ENCODE measurements at regions not wholly inside any gene's neighbourhood (a gene's known extent, or its start where the extent isn't known, plus 50 kb on each side); places are given as distances from the start of the nearest gene placed in this dataset.
"Not testable (repeated sequence)": the region's sequence is repeated elsewhere in the genome, so short reads cannot be mapped to it uniquely, and the experiment has no call there.

DNA sequence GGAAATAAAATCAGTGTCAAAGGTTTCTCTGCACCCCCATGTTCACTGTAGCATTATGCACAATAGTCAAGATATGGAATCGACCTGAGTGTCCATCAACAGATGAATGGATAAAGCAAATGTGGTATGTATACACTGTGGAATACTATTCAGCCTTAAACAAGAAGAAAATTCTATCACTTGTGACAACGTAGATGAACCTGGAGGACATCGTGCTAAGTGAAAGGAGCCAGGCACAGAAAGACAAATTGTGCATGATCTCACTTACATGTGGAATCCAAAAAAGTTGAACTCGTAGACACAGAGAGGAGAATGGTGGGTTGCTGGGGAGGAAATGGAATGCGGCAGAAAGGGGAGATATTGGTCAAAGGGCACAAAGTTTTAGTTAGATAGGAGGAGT lies 136.3 kb upstream of the ESR1 start:
- no peak for DNase-seq (ENCODE audit: low read depth)

- DNase-seq (ENCODE audit: low read depth) = no peak
Observed at GRCh38 chr6:151674578-151674977, 132.9 kb upstream of the ESR1 start.

- peak; percentile 39 for DNase-seq (ENCODE audit: low read depth)
Observed at GRCh38 chr6:151675746-151676459, 131.6 kb upstream of the ESR1 start.

DNA sequence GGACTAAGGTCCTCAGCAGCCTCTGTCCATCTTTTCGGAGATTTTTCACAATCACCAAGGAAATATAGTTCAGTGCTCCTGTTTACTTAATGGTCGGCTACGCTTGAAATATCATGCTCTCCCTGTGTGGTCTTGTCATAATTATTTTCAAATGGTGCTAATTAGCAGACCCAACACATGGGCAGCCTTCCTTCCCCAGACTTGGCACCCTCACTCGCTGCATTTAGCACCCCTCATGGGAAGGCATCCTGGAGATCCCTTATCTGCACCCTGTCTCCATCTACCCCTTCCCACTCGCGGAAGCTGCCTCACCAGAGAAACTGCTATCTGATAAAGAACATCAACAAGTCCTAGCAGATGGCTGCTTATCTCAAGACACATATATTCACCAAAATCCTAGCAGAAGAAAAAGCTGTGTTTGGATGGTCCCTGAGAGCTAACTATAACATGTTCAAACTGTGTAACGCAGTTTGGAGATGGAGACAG lies 131.0 kb upstream of the ESR1 start:
- no peak for DNase-seq (ENCODE audit: low read depth)

- DNase-seq (ENCODE audit: low read depth) = no peak
Observed at GRCh38 chr6:151677404-151677803, 130.1 kb upstream of the ESR1 start.

DNA sequence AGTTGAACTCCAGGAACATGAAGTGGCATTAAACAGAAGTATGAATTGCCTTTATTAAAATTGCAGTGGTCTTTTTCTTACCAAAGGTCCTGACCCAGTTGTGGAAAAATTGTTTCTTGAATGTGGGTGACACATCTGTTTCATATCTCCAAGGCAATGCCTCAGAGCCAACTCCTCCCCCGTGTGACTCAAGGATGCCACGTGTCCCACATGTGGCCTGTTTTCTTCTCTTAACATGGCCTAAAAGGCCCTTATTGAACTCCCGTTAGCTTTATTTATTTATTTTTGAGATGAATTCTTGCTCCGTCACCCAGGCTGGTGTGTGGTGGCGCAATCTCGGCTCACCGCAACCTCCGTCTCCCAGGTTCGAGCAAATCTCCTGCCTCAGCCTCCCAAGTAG lies 128.4 kb upstream of the ESR1 start:
- peak; percentile 34 for DNase-seq (ENCODE audit: low read depth)

DNA sequence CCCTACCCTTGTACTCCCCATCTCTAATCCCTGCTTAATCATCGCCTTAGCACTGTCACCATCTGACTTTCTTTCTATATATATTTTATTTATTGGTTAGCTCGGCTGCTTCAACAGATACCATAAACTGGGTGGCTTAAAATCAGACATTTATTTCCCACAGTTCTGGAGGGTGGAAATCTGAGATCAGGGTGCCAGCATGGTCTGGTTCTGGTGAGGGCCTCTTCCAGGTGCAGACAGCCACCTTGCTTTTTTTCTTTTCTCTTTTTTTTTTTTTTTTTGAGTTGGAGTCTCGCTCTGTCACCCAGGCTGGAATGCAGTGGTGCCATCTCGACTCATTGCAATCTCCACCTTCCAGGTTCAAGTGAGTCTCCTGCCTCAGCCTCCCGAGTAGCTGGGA lies 127.5 kb upstream of the ESR1 start:
- DNase-seq (ENCODE audit: low read depth) = no peak

DNA sequence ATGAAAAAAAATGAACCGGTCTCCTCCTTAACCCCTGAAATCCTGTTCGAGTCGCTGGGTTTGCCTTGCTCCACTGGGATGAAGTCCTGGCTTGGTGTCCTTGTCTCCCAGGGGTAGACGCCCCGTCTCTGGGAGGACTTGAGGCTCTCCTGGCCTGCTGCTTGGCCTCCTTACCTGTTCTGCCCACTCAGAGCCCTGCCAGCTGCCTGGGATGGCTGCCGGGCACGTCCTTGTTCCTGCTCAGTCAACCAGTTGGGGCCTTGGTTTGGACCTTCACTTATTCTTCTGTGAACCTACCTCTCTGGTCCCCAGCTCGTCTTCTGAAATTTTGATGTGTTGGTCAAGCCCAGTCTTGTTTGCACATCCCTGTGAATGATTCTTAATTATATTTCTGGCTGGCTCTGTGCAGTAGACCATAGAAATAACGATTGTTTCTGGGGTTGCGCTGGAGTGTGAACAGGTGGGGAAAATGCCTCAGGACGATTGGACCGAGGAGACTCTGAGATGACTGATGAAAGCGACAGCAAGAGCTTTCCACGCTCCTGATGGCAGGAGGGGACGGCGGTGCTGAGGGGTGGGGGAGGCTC lies 126.5 kb upstream of the ESR1 start:
- DNase-seq (ENCODE audit: low read depth) = no peak

DNA sequence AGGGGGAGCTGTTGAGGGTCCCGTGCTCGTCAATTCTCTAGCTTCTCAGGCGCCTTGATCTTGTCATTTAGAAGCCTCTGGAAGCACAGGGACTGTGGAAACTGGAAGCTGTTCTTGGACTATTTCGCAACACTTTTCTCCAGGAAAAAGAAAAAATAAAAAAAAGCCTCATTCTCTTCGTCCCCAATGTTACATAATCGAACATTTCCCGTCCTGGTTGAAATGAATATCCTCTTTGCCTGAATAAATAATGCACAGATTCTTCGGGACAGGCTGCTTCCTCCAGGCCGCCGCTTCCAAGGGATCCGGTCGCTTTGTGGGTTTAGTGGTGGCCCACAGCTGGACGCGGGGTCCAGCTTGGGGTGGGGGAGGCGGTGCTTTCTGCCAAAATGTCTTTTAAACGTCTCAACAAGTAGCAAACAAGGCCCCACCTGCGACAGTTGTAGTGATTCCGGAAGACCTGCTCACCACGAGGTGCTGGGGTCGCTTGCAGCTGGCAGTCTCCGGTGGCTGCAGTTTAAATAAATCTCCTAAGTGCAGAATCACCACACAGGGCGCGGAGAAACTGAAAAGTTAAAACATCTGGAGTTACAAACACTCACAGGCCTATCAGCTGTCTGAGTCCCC lies 125.9 kb upstream of the ESR1 start:
- no peak for DNase-seq (ENCODE audit: low read depth)

DNA sequence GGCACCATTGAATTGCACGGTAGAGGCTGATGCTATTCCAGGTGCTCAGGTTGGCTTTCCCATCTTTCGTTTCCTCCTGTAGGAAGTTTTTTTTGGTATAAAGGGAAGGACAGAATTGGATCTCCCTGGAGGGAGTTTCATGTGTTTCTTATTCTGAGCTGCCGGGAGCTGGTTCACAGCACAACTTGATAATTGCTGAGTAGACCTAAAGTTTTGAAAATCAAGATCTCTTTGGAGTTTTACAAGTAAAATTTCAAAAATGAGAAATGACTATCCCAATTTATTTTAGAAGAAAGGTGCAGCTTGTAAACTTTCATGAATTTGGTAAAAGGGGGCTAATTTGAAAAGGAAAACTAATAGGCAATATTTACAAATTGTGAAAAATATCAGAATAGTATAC lies 125.2 kb upstream of the ESR1 start:
- no peak for DNase-seq (ENCODE audit: low read depth)

- no peak for DNase-seq (ENCODE audit: low read depth)
Observed at GRCh38 chr6:151682922-151683321, 124.6 kb upstream of the ESR1 start.

GRCh38 chr6:151683381-151683780 lies 124.1 kb upstream of the ESR1 start:
- no peak for DNase-seq (ENCODE audit: low read depth)

DNA sequence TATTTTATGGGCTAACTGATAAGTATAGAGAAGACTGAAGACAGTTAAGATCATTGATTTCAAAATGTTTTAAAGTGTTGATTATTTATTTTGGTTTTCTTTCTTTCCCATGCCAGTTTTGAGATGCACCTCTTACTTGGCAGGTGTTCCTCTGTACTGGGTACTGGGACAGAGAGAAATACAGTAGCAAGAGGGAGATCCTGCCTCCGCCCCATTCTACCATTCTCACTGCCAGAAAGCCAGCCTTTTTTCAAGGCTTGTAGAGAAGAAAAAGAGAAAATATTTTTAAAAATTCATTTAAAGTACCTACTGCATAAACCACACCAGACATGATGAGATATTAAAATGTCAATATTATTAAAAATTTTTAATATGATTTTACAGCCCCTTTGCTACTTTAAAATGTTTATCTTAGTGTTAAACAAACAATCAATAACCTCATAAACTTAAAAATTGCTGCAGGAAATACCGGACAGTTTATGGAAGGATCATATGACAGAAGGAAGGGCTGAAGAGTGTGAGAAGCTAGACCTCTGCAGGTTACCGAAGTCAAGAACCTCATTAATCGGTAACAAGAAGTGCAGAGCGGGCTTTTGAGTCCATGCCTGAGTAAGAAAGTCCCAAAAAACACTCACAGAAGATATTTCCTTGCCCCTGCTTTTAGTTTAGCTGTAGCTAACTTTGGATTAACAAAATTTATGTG lies 117.8 kb upstream of the ESR1 start:
- DNase-seq (ENCODE audit: low read depth) = no peak

DNA sequence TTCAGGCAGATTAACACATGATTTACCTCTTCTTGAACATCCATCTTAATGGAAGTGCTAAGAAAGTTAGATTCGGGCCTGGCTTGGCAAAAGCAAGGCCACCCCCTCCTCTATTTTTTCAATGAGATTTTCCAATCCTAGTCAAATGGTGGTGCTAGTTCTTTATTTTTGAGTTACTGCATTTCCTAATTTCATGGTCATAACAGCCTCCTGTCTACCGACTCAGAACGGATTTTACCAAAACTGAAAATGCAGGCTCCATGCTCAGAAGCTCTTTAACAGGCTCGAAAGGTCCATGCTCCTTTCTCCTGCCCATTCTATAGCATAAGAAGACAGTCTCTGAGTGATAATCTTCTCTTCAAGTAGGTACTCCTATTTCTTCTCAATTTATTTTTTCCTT lies 117.2 kb upstream of the ESR1 start:
- DNase-seq (ENCODE audit: low read depth) = peak; percentile 3

- peak; percentile 20 for DNase-seq (ENCODE audit: low read depth)
Observed at GRCh38 chr6:151690768-151691562, 116.5 kb upstream of the ESR1 start.

DNA sequence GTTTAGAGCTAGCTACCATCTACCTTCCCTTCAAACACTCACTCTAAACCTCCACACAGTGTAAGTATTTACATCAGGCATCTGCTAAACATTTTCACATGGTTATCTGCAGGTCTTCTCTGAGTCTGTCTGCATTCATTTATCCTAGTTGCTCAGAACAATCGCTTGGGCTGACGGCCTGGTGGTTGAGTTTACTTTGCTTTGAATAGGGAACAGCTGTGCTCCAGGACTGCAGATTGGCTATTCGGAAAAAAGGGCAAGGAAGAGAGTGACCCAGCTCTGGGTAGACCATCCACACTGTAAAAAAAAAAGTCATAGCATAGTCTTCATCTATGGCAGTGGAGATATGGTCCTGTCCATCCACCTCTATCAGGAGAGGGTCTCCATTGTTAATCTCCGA lies 115.3 kb upstream of the ESR1 start:
- no peak for DNase-seq (ENCODE audit: low read depth)

DNA sequence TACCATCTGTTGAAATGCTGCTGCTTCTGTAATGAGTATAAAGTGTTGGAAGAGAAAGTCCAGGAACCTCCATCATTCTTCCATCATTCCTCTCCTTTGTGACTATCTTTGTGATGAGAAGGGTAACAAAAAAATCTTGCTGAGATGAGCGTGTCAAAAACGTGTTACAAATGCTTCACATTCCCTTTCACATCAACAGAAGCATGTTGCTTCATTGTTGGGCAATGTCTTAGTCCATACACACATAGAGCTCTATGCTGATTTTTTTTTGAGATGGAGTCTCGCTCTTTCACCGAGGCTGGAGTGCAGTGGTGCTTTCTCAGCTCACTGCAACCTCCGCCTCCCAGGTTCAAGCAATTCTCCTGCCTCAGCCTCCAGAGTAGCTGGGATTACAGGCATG lies 114.1 kb upstream of the ESR1 start:
- DNase-seq (ENCODE audit: low read depth) = no peak

DNA sequence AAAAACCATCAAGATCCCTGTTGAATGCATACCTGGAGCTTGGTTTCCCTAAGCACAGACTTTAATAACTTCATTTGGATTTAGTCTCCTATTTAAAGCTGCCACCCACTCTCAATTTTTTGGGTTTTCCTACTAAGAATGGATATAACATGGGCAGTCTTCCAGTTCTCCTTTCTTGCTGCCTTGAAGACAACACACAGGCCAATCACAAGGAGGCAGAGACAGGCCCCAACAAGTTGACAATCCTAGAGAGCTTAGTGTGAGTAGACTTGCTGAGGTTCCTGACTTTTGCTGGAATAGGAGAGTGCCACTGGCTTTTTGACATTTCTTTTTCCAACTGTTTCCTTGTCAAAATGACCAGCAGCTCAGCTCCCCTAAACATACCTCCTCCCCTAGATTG lies 112.3 kb upstream of the ESR1 start:
- no peak for DNase-seq (ENCODE audit: low read depth)

DNA sequence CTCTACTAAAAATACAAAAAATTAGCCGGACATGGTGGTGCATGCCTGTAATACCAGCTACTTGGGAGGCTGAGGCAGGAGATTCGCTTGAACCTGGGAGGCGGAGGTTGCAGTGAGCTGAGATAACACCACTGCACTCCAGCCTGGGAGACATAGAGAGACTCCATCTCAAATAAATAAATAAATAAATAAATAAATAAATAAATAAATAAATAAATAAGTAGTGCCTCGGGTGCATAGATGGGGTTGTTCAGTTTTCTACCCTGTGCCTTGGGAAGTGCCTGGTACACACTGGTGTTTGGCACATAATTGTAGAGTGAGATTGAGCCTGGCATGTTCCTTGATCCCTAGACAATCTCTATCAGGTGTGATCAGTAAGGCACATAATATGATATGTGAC lies 111.2 kb upstream of the ESR1 start:
- not testable (repeated sequence) for DNase-seq (ENCODE audit: low read depth)

GRCh38 chr6:151698931-151699700 lies 108.4 kb upstream of the ESR1 start:
- DNase-seq (ENCODE audit: low read depth) = no peak

- no peak for DNase-seq (ENCODE audit: low read depth)
Observed at GRCh38 chr6:151699719-151700118, 107.8 kb upstream of the ESR1 start.
